Heart right ventricle (tissue), 16 donors: ENCODE measurements at regions not wholly inside any gene's neighbourhood (a gene's known extent, or its start where the extent isn't known, plus 50 kb on each side); places are given as distances from the start of the nearest gene placed in this dataset.
"Not testable (repeated sequence)": the region's sequence is repeated elsewhere in the genome, so short reads cannot be mapped to it uniquely, and the experiment has no call there.

Experiments
- ATAC-seq, 8 donors: fragments of 200-7000 bp; cut with Tn5 transposase; one replicate each; pipeline ENCODE4 v1.9.1; 2020; ENCODE audit warnings: mild to moderate bottlenecking in 8 of 8, moderate library complexity in 8 of 8, moderate number of reproducible peaks in 1 of 8
- DNase-seq, 2 donors: peaks; one replicate each; pipeline ENCODE4 v3.0.0-alpha.2; 2020
- H3K27ac ChIP-seq, 10 donors: fragments of 200-600 bp; sonication (generic) in 2 of 10; one replicate each; pipeline versions ENCODE4 v1.5.0 to v1.8.0; 2020 to 2022; ENCODE audit warnings: mild to moderate bottlenecking in 3 of 10
- H3K27me3 ChIP-seq, 7 donors: fragments of 200-600 bp; one replicate each; pipeline ENCODE4 v1.8.0; 2021 to 2022; ENCODE audit warnings: mild to moderate bottlenecking in 2 of 7
- H3K36me3 ChIP-seq, 9 donors: fragments of 200-600 bp; sonication (generic) in 1 of 9; one replicate each; pipeline versions ENCODE4 v1.5.0 to v1.8.0; 2020 to 2022; ENCODE audit warnings: mild to moderate bottlenecking in 2 of 9
- H3K4me1 ChIP-seq, 9 donors: fragments of 200-600 bp; sonication (generic) in 1 of 9; one replicate each; pipeline versions ENCODE4 v1.5.0 to v1.8.0; 2020 to 2022; ENCODE audit warnings: mild to moderate bottlenecking in 4 of 9
- H3K4me3 ChIP-seq, 10 donors: fragments of 200-600 bp; sonication (generic) in 2 of 10; one replicate each; pipeline versions ENCODE4 v1.5.0 to v1.8.0; 2020 to 2022; ENCODE audit warnings: mild to moderate bottlenecking in 7 of 10, moderate library complexity in 2 of 10
- H3K9me3 ChIP-seq, 11 donors: fragments of 200-600 bp in 10 of 11; sonication (generic) in 2 of 11; one replicate each; pipeline versions ENCODE4 v1.5.0 to v1.8.0; 2013 to 2022; ENCODE audit warnings: mild to moderate bottlenecking in 2 of 11, control low read depth in 1 of 11, moderate library complexity in 1 of 11
- WGBS, 2 donors: extraction: QIAGEN DNeasy Blood & Tissue Kit; methylation state at CpG; one replicate each; pipeline ENCODE4 v1.1.7; 2013; ENCODE audit warnings: inconsistent platforms in 1 of 2; 5-methylcytosine and 5-hydroxymethylcytosine counted together
- intact Hi-C, 10 donors: fragments of 100-400 bp; cut with DNase I; formaldehyde crosslinking; loops; one replicate each; pipeline versions ENCODE4 v1.11.1 to v1.14.2; 2022
- TF ChIP-seq, protein P1 (sequence below), 9 donors: fragments of 200-600 bp; sonication (generic) in 2 of 9; IDR thresholded peaks; one replicate each; pipeline versions ENCODE4 v1.5.0 to v1.8.0; 2021 to 2022; ENCODE audit warnings: antibody characterized with exemption in 9 of 9, mild to moderate bottlenecking in 5 of 9, moderate library complexity in 1 of 9
- donor health status: Arrhythmogenic right ventricular cardiomyopathy.
- donor health status: ischemic (EF 13 %, LVEDD 7.1; RV severe dilation, severe dysfunction).
- donor health status: healthy with polysubstance abuse.
- donor health status: DM: no; HTN: yes; CAD: no.
- donor health status: DM: no; HTN: no; CAD: no.
- donor health status: ischemic (EF 25% LVEDD 6.9; RV normal size, moderate dysfunction).
- donor health status: ischemic (EF 25% LVEDD 5.7; RV mildly dilated, moderate dysfunction).
- donor health status: healthy.
- donor health status: DM: yes; HTN: yes; CAD: no.
- donor health status: Ischemic cardiomyopathy.
- donor health status: ischemic (EF 35%, LVEDD 5.7; RV mildly dilated, moderate dysfunction).
- donor health status: nonischemic (EF 11% LVEDD 7.7; RV severe dilation, severe dysfunction).
- donor health status: DM: yes; HTN: yes; CAD: no.
- donor health status: PGD.
- donor health status: ischemic (EF 29% LVEDD 5.4; RV normal size, mild dysfunction).
- donor health status: nonischemic (EF 23%, LVEDD 6.1; RV moderate dilation, normal function).

DNA sequence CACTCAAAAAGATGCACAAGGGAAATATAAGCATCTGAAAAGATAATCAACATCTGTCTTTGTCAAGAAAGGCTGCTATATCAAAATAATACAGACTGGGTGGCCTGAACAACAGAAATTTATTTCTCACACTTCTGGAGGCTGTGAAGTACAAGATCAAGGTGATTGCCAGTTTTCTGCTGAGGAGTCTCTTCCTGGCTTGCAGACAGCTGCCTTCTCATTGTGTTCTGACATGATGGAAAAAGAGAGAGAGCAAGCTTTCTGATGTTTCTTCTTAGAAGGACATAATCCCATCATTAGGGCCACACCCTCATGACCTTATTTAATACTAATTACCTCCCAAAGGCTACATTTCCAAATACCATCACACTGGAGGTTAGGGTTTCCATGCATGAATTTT is 1573.3 kb downstream of the SI start:
- no peak for DNase-seq
- peaks cover 0 to 4% (median 0%) of the 10 kb centered on the region in 11 donors for H3K9me3 ChIP-seq
- no peak overlapping the region for H3K27ac ChIP-seq
- H3K36me3 ChIP-seq, result no peaks in the 10 kb centered on the region
- H3K4me3 ChIP-seq, result no peak overlapping the region
- intact Hi-C loops, result no loop called here
- H3K27me3 ChIP-seq, result no peaks in the 10 kb centered on the region
- H3K4me1 ChIP-seq, result no peaks in the 10 kb centered on the region
- ATAC-seq, result no peak
- TF ChIP-seq, protein P1, sequence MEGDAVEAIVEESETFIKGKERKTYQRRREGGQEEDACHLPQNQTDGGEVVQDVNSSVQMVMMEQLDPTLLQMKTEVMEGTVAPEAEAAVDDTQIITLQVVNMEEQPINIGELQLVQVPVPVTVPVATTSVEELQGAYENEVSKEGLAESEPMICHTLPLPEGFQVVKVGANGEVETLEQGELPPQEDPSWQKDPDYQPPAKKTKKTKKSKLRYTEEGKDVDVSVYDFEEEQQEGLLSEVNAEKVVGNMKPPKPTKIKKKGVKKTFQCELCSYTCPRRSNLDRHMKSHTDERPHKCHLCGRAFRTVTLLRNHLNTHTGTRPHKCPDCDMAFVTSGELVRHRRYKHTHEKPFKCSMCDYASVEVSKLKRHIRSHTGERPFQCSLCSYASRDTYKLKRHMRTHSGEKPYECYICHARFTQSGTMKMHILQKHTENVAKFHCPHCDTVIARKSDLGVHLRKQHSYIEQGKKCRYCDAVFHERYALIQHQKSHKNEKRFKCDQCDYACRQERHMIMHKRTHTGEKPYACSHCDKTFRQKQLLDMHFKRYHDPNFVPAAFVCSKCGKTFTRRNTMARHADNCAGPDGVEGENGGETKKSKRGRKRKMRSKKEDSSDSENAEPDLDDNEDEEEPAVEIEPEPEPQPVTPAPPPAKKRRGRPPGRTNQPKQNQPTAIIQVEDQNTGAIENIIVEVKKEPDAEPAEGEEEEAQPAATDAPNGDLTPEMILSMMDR (IDR thresholded peaks at IDR 0.05), result no peak

DNA sequence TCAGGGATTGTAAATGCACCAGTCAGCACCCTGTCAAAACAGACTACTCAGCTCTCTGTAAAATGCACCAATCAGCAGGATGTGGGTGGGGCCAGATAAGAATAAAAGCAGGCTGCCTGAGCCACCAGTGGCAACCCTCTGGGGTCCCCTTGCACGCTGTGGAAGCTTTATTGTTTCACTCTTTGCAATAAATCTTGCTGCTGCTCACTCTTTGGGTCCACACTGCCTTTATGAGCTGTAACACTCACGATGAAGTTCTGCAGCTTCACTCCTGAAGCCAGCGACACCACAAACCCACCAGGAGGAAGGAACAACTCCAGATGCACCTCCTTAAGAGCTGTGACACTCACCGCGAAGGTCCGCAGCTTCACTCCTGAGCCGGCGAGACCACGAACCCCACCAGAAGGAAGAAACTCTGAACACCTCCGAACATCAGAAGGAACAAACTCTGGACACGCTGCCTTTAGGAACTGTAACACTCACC is 1578.5 kb downstream of the SI start:
- ATAC-seq, intact Hi-C loops: not testable (repeated sequence)

DNA sequence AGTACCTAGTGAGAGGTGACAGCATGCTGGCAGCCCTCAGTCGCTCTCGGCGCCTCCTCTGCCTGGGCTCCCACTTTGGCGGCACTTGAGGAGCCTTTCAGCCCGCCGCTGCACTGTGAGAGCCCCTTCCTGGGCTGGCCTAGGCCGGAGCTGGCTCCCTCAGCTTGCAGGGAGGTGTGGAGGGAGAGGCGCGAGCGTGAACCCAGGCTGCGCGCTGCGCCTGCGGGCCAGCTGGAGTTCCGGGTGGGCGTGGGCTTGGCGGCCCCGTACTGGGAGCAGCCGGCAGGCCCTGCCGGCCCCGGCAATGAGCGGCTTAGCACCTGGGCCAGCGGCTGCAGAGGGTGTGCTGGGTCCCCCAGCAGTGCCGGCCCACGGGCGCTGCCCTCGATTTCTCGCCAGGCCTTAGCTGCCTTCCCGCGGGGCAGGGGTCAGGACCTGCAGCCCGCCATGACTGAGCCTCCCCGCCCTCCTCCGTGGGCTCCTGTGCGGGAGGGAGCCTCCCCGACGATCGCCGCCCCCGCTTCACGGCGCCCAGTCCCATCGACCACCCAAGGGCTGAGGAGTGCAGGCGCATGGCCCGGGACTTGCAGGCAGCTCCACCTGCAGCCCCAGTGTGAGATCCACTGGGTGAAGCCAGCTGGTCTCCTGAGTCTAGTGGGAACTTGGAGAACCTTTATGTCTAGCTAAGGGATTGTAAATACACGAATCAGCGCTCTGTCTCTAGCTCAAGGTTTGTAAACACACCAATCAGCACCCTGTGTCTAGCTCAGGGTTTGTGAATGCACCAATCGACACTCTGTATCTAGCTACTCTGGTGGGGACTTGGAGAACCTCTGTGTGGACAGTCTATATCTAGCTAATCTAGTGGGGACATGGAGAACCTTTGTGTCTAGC is 1579.2 kb downstream of the SI start:
- H3K9me3 ChIP-seq, ATAC-seq, H3K27me3 ChIP-seq, H3K27ac ChIP-seq, intact Hi-C loops, H3K4me3 ChIP-seq, H3K4me1 ChIP-seq, DNase-seq, H3K36me3 ChIP-seq: not testable (repeated sequence)
- WGBS, 2 donors, result 93 to 94% methylated on average over 47 of the region's 47 CpGs

More for the DNA sequence above, 1578.5 kb downstream of the SI start:
- not testable (repeated sequence) for H3K4me3 ChIP-seq, H3K36me3 ChIP-seq, H3K27ac ChIP-seq, DNase-seq, H3K27me3 ChIP-seq, H3K9me3 ChIP-seq, H3K4me1 ChIP-seq
- 88 to 94% methylated on average over 11 of the region's 11 CpGs for WGBS, 2 donors

DNA sequence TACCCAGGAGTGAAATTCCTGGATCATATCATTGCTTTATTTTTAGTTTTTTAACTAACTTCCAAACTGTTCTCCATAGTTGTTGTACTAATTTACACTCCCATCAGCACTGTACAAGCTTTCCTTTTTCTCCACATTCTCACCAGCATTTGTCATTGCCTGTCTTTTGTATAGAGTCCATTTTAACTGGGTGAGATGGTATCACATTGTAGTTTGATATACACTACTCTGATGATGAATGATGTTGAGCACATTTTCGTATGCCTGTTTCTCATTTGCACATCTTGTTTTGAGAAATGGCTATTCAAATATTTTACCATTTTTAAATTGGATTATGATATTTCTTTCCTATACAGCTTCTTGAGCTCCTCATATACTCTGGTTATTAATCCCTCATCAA is 1586.6 kb downstream of the SI start:
- H3K4me1 ChIP-seq, result no peaks in the 10 kb centered on the region
- H3K36me3 ChIP-seq, result no peaks in the 10 kb centered on the region
- peaks cover 0 to 7% (median 0%) of the 10 kb centered on the region in 11 donors for H3K9me3 ChIP-seq
- H3K4me3 ChIP-seq, result no peak overlapping the region
- no peak for ATAC-seq
- DNase-seq, result no peak
- H3K27me3 ChIP-seq, result no peaks in the 10 kb centered on the region
- WGBS, 2 donors, result 54 to 64% methylated on average over 1 of the region's 1 CpG
- TF ChIP-seq, protein P1 (IDR thresholded peaks at IDR 0.05), result no peak
- intact Hi-C loops, result no loop called here
- H3K27ac ChIP-seq, result no peak overlapping the region

DNA sequence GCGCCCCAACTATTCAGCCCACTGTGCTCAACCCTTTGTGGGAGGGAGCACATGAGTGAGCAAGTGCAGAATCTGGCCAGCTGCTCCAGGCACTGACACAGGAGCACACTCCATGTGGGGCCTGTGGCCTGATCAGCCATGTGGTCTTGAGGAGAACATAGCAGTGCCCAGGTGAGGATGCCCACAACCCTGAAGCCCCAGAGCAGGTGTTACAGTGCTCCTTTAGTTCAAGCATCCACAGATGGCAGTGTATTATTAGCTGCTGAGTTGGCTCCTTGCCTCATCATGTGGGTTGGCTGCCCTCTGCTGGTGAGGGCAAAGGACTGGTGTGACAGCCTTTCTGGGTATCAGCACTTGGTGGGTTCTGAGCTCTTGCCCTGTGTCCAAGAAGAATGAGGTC is 1588.2 kb downstream of the SI start:
- TF ChIP-seq, protein P1 (IDR thresholded peaks at IDR 0.05), result peak in 6 of 9 donors; percentile 14 to 35 (median 24)
- H3K4me3 ChIP-seq, result no peak overlapping the region
- no peak overlapping the region for H3K27ac ChIP-seq
- H3K4me1 ChIP-seq, result no peaks in the 10 kb centered on the region
- H3K36me3 ChIP-seq, result no peaks in the 10 kb centered on the region
- no peaks in the 10 kb centered on the region for H3K27me3 ChIP-seq
- ATAC-seq, result no peak
- WGBS, 2 donors, result 95 to 96% methylated on average over 1 of the region's 1 CpG
- DNase-seq, result no peak
- intact Hi-C loops, result no loop called here
- peaks cover 0 to 12% (median 0%) of the 10 kb centered on the region in 11 donors for H3K9me3 ChIP-seq
